HEK293 (cell line): ENCODE measurements at regions not wholly inside any gene's neighbourhood (a gene's known extent, or its start where the extent isn't known, plus 50 kb on each side); places are given as distances from the start of the nearest gene placed in this dataset.

ENCODE experiments used
- YY1 ChIP-seq: fragments of 450-650 bp; formaldehyde crosslinking; IDR thresholded peaks from 2 replicates; pipeline ENCODE4 v1.5.1; 2018; ENCODE audit warnings: missing biosample characterization, missing genetic modification characterization
- ZNF24 ChIP-seq: fragments of 450-650 bp; formaldehyde crosslinking; IDR thresholded peaks from 2 replicates; pipeline ENCODE4 v1.5.1; 2016; ENCODE audit warnings: missing biosample characterization, missing genetic modification characterization
- ZNF404 ChIP-seq: fragments of 450-650 bp; formaldehyde crosslinking; IDR thresholded peaks from 2 replicates; pipeline ENCODE4 v1.5.1; 2017; ENCODE audit warnings: missing biosample characterization, missing genetic modification characterization
- ZNF596 ChIP-seq: fragments of 450-650 bp; IDR thresholded peaks from 2 replicates; pipeline ENCODE4 v1.5.0; 2018; ENCODE audit warnings: missing biosample characterization, mild to moderate bottlenecking, missing genetic modification characterization, moderate library complexity
- ZNF664 ChIP-seq: fragments of 450-650 bp; formaldehyde crosslinking; IDR thresholded peaks from 2 replicates; pipeline ENCODE4 v1.5.1; 2016; ENCODE audit warnings: missing biosample characterization, missing genetic modification characterization
- TF ChIP-seq, protein P1 (sequence below): fragments of 450-650 bp; formaldehyde crosslinking; IDR thresholded peaks from 2 replicates; pipeline ENCODE4 v1.5.1; 2016; ENCODE audit warnings: missing biosample characterization, missing genetic modification characterization
- TF ChIP-seq, protein P2 (sequence below): fragments of 450-650 bp; formaldehyde crosslinking; IDR thresholded peaks from 2 replicates; pipeline ENCODE4 v1.5.1; 2016; ENCODE audit warnings: missing biosample characterization, missing genetic modification characterization
- TF ChIP-seq, protein P3 (sequence below): fragments of 450-650 bp; formaldehyde crosslinking; IDR thresholded peaks from 2 replicates; pipeline ENCODE4 v1.5.1; 2016; ENCODE audit warnings: missing biosample characterization, missing genetic modification characterization
- TF ChIP-seq, protein P4 (sequence below): fragments of 450-650 bp; formaldehyde crosslinking; IDR thresholded peaks from 2 replicates; pipeline ENCODE4 v1.5.1; 2016; ENCODE audit warnings: missing biosample characterization, missing genetic modification characterization
- TF ChIP-seq, protein P5 (sequence below): fragments of 450-650 bp; formaldehyde crosslinking; IDR thresholded peaks from 2 replicates; pipeline ENCODE4 v1.5.1; 2016; ENCODE audit warnings: missing biosample characterization, missing genetic modification characterization, low read depth

DNA sequence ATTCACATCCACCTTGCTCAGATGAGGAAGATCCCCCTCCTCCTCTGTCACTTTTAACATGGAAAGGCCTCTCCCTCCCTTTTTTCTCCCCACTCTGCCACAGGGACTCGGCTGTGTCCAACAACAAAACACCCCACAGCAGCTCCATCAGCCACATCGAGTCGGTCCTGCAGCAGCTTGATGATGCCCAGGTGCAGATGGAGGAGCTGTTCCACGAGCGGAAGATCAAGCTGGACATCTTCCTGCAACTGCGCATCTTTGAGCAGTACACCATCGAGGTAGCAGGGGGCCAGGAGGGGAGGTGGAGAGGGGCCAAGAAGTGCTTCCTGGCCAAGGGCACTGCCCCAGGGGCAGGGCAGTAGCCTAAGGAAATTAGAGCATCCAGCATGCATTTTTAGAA is 331.7 kb upstream of the UMPS start:
- TF ChIP-seq, protein P1, sequence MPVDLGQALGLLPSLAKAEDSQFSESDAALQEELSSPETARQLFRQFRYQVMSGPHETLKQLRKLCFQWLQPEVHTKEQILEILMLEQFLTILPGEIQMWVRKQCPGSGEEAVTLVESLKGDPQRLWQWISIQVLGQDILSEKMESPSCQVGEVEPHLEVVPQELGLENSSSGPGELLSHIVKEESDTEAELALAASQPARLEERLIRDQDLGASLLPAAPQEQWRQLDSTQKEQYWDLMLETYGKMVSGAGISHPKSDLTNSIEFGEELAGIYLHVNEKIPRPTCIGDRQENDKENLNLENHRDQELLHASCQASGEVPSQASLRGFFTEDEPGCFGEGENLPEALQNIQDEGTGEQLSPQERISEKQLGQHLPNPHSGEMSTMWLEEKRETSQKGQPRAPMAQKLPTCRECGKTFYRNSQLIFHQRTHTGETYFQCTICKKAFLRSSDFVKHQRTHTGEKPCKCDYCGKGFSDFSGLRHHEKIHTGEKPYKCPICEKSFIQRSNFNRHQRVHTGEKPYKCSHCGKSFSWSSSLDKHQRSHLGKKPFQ: no peak
- no peak for TF ChIP-seq ZNF664 (tag by site-specific recombination)
- no peak for TF ChIP-seq ZNF404
- no peak for TF ChIP-seq ZNF24 (tag by site-specific recombination)
- TF ChIP-seq, protein P2, sequence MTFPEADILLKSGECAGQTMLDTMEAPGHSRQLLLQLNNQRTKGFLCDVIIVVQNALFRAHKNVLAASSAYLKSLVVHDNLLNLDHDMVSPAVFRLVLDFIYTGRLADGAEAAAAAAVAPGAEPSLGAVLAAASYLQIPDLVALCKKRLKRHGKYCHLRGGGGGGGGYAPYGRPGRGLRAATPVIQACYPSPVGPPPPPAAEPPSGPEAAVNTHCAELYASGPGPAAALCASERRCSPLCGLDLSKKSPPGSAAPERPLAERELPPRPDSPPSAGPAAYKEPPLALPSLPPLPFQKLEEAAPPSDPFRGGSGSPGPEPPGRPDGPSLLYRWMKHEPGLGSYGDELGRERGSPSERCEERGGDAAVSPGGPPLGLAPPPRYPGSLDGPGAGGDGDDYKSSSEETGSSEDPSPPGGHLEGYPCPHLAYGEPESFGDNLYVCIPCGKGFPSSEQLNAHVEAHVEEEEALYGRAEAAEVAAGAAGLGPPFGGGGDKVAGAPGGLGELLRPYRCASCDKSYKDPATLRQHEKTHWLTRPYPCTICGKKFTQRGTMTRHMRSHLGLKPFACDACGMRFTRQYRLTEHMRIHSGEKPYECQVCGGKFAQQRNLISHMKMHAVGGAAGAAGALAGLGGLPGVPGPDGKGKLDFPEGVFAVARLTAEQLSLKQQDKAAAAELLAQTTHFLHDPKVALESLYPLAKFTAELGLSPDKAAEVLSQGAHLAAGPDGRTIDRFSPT (tag by site-specific recombination): no peak
- TF ChIP-seq, protein P3, sequence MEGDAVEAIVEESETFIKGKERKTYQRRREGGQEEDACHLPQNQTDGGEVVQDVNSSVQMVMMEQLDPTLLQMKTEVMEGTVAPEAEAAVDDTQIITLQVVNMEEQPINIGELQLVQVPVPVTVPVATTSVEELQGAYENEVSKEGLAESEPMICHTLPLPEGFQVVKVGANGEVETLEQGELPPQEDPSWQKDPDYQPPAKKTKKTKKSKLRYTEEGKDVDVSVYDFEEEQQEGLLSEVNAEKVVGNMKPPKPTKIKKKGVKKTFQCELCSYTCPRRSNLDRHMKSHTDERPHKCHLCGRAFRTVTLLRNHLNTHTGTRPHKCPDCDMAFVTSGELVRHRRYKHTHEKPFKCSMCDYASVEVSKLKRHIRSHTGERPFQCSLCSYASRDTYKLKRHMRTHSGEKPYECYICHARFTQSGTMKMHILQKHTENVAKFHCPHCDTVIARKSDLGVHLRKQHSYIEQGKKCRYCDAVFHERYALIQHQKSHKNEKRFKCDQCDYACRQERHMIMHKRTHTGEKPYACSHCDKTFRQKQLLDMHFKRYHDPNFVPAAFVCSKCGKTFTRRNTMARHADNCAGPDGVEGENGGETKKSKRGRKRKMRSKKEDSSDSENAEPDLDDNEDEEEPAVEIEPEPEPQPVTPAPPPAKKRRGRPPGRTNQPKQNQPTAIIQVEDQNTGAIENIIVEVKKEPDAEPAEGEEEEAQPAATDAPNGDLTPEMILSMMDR (tag by site-specific recombination): no peak
- no peak for TF ChIP-seq YY1 (tag by site-specific recombination)
- TF ChIP-seq, protein P4, sequence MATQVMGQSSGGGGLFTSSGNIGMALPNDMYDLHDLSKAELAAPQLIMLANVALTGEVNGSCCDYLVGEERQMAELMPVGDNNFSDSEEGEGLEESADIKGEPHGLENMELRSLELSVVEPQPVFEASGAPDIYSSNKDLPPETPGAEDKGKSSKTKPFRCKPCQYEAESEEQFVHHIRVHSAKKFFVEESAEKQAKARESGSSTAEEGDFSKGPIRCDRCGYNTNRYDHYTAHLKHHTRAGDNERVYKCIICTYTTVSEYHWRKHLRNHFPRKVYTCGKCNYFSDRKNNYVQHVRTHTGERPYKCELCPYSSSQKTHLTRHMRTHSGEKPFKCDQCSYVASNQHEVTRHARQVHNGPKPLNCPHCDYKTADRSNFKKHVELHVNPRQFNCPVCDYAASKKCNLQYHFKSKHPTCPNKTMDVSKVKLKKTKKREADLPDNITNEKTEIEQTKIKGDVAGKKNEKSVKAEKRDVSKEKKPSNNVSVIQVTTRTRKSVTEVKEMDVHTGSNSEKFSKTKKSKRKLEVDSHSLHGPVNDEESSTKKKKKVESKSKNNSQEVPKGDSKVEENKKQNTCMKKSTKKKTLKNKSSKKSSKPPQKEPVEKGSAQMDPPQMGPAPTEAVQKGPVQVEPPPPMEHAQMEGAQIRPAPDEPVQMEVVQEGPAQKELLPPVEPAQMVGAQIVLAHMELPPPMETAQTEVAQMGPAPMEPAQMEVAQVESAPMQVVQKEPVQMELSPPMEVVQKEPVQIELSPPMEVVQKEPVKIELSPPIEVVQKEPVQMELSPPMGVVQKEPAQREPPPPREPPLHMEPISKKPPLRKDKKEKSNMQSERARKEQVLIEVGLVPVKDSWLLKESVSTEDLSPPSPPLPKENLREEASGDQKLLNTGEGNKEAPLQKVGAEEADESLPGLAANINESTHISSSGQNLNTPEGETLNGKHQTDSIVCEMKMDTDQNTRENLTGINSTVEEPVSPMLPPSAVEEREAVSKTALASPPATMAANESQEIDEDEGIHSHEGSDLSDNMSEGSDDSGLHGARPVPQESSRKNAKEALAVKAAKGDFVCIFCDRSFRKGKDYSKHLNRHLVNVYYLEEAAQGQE (tag by site-specific recombination): no peak
- TF ChIP-seq, protein P5, sequence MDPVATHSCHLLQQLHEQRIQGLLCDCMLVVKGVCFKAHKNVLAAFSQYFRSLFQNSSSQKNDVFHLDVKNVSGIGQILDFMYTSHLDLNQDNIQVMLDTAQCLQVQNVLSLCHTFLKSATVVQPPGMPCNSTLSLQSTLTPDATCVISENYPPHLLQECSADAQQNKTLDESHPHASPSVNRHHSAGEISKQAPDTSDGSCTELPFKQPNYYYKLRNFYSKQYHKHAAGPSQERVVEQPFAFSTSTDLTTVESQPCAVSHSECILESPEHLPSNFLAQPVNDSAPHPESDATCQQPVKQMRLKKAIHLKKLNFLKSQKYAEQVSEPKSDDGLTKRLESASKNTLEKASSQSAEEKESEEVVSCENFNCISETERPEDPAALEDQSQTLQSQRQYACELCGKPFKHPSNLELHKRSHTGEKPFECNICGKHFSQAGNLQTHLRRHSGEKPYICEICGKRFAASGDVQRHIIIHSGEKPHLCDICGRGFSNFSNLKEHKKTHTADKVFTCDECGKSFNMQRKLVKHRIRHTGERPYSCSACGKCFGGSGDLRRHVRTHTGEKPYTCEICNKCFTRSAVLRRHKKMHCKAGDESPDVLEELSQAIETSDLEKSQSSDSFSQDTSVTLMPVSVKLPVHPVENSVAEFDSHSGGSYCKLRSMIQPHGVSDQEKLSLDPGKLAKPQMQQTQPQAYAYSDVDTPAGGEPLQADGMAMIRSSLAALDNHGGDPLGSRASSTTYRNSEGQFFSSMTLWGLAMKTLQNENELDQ: no peak
- no peak for TF ChIP-seq ZNF596
